ENCODE measurements at regions not wholly inside any gene's neighbourhood (a gene's known extent, or its start where the extent isn't known, plus 50 kb on each side); places are given as distances from the start of the nearest gene placed in this dataset.

DNA sequence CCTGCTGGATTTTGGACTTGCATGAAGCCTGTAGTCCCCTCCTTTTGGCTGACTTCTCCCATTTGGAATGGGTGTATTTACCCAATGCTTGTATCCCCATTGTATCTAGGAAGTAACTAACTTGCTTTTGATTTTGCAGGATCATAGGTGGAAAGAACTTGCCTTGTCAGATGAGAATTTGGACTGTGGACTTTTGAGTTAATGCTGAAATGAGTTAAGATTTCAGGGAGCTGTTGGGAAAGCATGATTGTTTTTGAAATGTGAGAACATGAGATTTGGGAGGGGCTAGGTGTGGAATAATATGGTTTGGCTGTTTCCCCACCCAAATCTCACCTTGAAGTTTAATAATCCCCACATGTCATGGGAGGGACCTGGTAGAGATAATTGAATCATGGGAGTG lies 189.6 kb upstream of the CDKN2B start:
- no peak overlapping the region for H3K27ac ChIP-seq
- no peak for TF ChIP-seq ZFX (IDR thresholded peaks at IDR 0.05; ENCODE audit: borderline replicate concordance)

DNA sequence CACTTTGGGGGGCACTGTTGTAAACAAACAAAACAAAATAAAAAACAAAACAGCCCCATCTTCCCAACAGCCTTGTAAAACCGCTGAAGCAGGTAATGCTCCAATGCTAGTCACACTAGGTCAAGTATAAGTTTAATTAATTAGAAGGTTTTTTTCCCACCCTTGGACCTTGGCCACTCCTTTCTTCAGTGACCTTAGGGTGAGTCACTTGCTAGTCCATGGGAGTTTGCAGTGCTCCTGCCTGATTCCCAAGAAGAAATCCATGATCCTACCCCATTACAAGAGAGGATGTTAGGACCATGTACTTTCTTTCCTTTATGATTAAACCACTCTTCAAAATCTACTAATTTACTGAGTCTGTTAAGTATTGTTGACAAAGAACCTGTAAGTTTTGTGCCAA lies 192.2 kb upstream of the CDKN2B start:
- no peak for TF ChIP-seq CTCF (IDR thresholded peaks at IDR 0.05)
- TF ChIP-seq ZFX (IDR thresholded peaks at IDR 0.05; ENCODE audit: borderline replicate concordance) = no peak
- no peak overlapping the region for H3K27ac ChIP-seq

- no peak for TF ChIP-seq ZFX (IDR thresholded peaks at IDR 0.05; ENCODE audit: borderline replicate concordance)
- no peak for TF ChIP-seq CTCF (IDR thresholded peaks at IDR 0.05)
- H3K27ac ChIP-seq = no peak overlapping the region
These were observed 194.4 kb upstream of the CDKN2B start for GRCh38 chr9:22203371-22204138.

- no peak overlapping the region for H3K27ac ChIP-seq
- TF ChIP-seq CTCF (IDR thresholded peaks at IDR 0.05) (no peak), ZFX (IDR thresholded peaks at IDR 0.05; ENCODE audit: borderline replicate concordance) (no peak)
These were observed 195.1 kb upstream of the CDKN2B start for GRCh38 chr9:22204240-22204639.

DNA sequence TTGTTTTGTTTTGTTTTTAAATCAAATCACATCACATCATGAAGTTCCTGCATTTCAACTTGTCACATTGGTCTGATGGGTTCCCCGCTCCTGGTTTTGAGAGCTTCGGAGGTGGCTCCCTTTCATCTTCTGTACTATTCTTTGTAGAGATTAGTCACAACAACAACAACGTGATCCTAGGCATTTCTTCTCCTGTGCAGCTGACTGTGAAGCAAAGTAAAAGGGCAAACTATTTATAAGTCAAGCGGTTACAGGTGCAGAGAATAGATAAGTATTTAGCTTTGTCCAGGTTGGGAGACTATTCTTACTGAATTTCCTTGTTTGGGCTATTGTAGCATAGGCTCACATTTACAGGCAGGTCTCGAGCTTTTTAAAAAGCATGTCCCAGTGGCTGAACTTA lies 197.7 kb upstream of the CDKN2B start:
- no peak for TF ChIP-seq ZFX (IDR thresholded peaks at IDR 0.05; ENCODE audit: borderline replicate concordance)
- no peak for TF ChIP-seq CTCF (IDR thresholded peaks at IDR 0.05)
- H3K27ac ChIP-seq = no peak overlapping the region

DNA sequence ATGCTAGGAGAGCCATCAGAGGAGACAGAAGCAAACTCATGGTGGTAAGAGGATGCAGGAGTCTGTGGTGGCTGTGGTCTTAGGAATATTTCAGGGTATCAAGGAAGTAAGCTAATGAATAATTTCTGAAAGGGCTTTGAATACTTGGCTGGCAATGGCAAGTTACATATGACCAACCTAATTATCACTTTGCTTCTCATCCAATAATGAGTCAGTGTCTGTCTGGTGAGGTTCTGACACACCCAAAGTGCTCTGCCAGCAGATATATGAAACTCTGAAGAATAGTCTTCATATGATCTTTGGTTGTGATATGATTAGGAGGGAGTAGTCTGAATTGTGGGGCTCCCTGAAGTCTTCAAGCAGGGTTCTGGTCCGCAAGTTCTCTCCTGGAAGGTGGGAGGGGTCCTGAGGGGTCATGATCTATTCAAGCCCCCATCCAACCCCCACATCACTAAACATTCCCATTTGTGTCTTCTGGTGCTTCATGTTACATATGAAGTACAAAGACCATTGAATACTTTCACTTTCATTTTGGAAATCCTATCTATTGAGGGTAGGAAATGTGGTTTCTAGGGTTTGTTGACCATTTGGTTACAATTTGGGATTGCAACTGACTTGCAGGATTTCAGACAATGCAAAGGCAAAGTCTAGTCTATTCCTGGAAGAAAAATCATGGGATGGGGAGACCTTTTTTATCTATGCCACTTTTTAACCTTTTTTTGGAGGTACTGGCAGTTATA lies 199.9 kb upstream of the CDKN2B start:
- TF ChIP-seq ZFX (IDR thresholded peaks at IDR 0.05; ENCODE audit: borderline replicate concordance) = no peak
- TF ChIP-seq CTCF (IDR thresholded peaks at IDR 0.05) = no peak

DNA sequence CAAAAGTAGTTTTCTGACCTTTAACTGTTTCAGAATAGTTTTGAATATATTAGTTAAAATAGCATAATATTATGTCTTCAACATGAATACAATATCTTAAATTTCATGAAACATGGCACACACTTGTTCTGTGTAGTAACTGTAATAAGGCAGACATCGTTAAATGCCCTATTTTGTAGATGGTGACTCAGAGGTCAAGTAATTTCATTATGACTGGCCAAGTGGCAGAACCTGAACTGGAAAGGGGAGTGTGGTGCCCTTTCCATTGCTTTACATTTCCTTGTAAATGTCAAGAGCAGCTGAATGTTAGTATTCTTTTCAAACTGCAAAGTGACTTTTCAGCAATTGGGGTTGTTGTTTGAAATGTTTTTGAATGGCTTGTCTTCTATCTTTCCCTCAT lies 201.2 kb upstream of the CDKN2B start:
- H3K27ac ChIP-seq = no peak overlapping the region
- TF ChIP-seq CTCF (IDR thresholded peaks at IDR 0.05) = no peak
- TF ChIP-seq ZFX (IDR thresholded peaks at IDR 0.05; ENCODE audit: borderline replicate concordance) = no peak

More for the DNA sequence above, 199.9 kb upstream of the CDKN2B start:
- no peak overlapping the region for H3K27ac ChIP-seq

Measured in 22Rv1 (cell line).